SK-N-SH treated with all-trans-retinoic acid at 6 μM for 48 hours (cell line): ENCODE measurements at regions not wholly inside any gene's neighbourhood (a gene's known extent, or its start where the extent isn't known, plus 50 kb on each side); places are given as distances from the start of the nearest gene placed in this dataset.

Experiments used
- BACH2 ChIP-seq: fragments of 250-450 bp; sonication (Bioruptor Pico); IDR thresholded peaks from 2 replicates; pipeline ENCODE4 v1.9.0; 2021; ENCODE audit warnings: mild to moderate bottlenecking, borderline replicate concordance
- TF ChIP-seq, protein P1 (sequence below): fragments of 250-450 bp; sonication (Bioruptor Pico); IDR thresholded peaks from 2 replicates; pipeline ENCODE4 v1.5.1; 2020; ENCODE audit warnings: low read depth, mild to moderate bottlenecking, moderate library complexity

DNA sequence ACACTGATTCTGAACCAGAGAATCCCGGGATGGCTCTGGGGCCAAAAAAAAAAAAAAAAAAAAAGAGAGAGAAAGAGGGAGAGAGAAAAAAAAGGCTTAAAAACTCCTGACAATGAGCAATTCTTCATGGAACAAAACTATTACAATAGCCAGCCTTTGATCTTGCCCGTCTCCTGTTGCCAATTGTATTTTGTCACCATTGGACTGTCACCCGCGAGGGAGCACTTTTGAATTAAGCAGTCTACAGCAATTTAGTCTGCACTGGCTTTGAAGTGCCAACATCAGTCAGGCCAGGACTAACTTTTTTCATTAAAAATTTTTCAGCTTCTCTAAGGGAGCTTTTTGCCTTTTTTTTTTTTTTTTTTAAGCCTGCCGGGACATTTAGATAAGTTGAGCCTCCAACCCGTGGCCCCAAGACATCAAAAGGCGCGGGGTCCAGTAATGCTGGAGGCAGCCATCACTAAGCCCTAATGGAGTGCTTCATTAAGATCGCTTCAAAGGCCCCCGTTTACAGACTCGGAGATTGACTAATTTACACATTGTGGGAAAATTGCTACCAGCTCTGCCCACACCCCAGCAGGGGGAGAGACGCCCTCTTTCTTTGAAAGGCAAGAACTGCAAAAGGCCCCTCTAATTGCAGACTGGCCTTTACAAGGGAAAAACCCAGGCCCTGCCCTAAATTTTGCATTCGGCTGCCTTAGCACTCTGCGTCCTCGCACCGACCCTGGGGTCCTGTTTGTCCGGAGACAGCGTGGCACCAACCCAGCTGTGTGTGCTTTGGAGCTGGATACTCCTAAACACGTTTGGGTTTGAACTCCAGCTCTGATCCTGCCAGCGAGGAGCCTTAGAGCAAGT is 98.1 kb upstream of the MSX1 start:
- TF ChIP-seq BACH2 (CRISPR knock-in tag): no peak
- TF ChIP-seq, protein P1, sequence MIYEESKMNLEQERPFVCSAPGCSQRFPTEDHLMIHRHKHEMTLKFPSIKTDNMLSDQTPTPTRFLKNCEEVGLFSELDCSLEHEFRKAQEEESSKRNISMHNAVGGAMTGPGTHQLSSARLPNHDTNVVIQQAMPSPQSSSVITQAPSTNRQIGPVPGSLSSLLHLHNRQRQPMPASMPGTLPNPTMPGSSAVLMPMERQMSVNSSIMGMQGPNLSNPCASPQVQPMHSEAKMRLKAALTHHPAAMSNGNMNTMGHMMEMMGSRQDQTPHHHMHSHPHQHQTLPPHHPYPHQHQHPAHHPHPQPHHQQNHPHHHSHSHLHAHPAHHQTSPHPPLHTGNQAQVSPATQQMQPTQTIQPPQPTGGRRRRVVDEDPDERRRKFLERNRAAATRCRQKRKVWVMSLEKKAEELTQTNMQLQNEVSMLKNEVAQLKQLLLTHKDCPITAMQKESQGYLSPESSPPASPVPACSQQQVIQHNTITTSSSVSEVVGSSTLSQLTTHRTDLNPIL (CRISPR knock-in tag): no peak
